ENCODE measurements at regions not wholly inside any gene's neighbourhood (a gene's known extent, or its start where the extent isn't known, plus 50 kb on each side); places are given as distances from the start of the nearest gene placed in this dataset.
"Not testable (repeated sequence)": the region's sequence is repeated elsewhere in the genome, so short reads cannot be mapped to it uniquely, and the experiment has no call there.

- intact Hi-C loops (cut with DNase I; ENCODE audit: low total_unique reads), result no loop called here
- Histone ChIP-seq H3K27me3 (no peaks in the 10 kb centered on the region), H3K27ac (no peak overlapping the region), H3K9me3 (no peaks in the 10 kb centered on the region), H3K36me3 (no peaks in the 10 kb centered on the region), H3K4me1 (no peaks in the 10 kb centered on the region), H3K4me3 (no peak overlapping the region)
- TF ChIP-seq POLR2A (IDR thresholded peaks at IDR 0.05) (no peak), CTCF (IDR thresholded peaks at IDR 0.05) (no peak)
- DNase-seq, result no peak
Observed at GRCh38 chrX:40391662-40392061, 189.1 kb upstream of the ATP6AP2 start.

- Histone ChIP-seq H3K4me3 (no peak overlapping the region), H3K36me3 (no peaks in the 10 kb centered on the region), H3K27me3 (no peaks in the 10 kb centered on the region), H3K9me3 (no peaks in the 10 kb centered on the region), H3K27ac (no peak overlapping the region), H3K4me1 (no peaks in the 10 kb centered on the region)
- DNase-seq, result no peak
- TF ChIP-seq CTCF (IDR thresholded peaks at IDR 0.05), result no peak
- TF ChIP-seq POLR2A (IDR thresholded peaks at IDR 0.05), result no peak
- intact Hi-C loops (cut with DNase I; ENCODE audit: low total_unique reads), result no loop called here
Observed at GRCh38 chrX:40389555-40389954, 191.2 kb upstream of the ATP6AP2 start.

GRCh38 chrX:40388441-40388840 is 192.3 kb upstream of the ATP6AP2 start:
- Histone ChIP-seq H3K4me3 (no peak overlapping the region), H3K36me3 (no peaks in the 10 kb centered on the region), H3K27ac (no peak overlapping the region), H3K27me3 (no peaks in the 10 kb centered on the region), H3K4me1 (no peaks in the 10 kb centered on the region), H3K9me3 (no peaks in the 10 kb centered on the region)
- TF ChIP-seq CTCF (IDR thresholded peaks at IDR 0.05) (no peak), POLR2A (IDR thresholded peaks at IDR 0.05) (no peak)
- DNase-seq, result no peak
- intact Hi-C loops (cut with DNase I; ENCODE audit: low total_unique reads), result no loop called here

GRCh38 chrX:40387869-40388268 is 192.9 kb upstream of the ATP6AP2 start:
- H3K9me3 ChIP-seq; H3K36me3 ChIP-seq; H3K27ac ChIP-seq; intact Hi-C loops (cut with DNase I; ENCODE audit: low total_unique reads); H3K4me3 ChIP-seq; H3K27me3 ChIP-seq; H3K4me1 ChIP-seq; DNase-seq: not testable (repeated sequence)

GRCh38 chrX:40387311-40387710 is 193.5 kb upstream of the ATP6AP2 start:
- H3K36me3 ChIP-seq; H3K27ac ChIP-seq; H3K4me1 ChIP-seq; H3K4me3 ChIP-seq; DNase-seq; H3K9me3 ChIP-seq; H3K27me3 ChIP-seq; intact Hi-C loops (cut with DNase I; ENCODE audit: low total_unique reads): not testable (repeated sequence)

- Histone ChIP-seq H3K36me3 (no peaks in the 10 kb centered on the region), H3K9me3 (no peaks in the 10 kb centered on the region), H3K4me1 (no peaks in the 10 kb centered on the region), H3K27me3 (no peaks in the 10 kb centered on the region), H3K27ac (no peak overlapping the region), H3K4me3 (no peak overlapping the region)
- TF ChIP-seq CTCF (IDR thresholded peaks at IDR 0.05) (no peak), POLR2A (IDR thresholded peaks at IDR 0.05) (no peak)
- intact Hi-C loops (cut with DNase I; ENCODE audit: low total_unique reads), result no loop called here
- DNase-seq, result no peak
Observed at GRCh38 chrX:40385682-40386081, 195.1 kb upstream of the ATP6AP2 start.

Measured in uterus (tissue), 3 donors.